Caki2 (cell line): ENCODE measurements at regions not wholly inside any gene's neighbourhood (a gene's known extent, or its start where the extent isn't known, plus 50 kb on each side); places are given as distances from the start of the nearest gene placed in this dataset.

Source experiments
- DNase-seq: peaks from one replicate; pipeline ENCODE4 v3.0.0-alpha.2; 2015; ENCODE audit warnings: low read depth
- in situ Hi-C: cut with HindIII; loops from 2 replicates; pipeline ENCODE4 v1.10.0; 2016; ENCODE audit warnings: low sequenced_read_pairs, low pct_unique_long_range_greater_than_20kb, mixed read lengths

- in situ Hi-C loops, result no loop called here
- no peak for DNase-seq
These were observed 101.4 kb upstream of the TARS1 start for GRCh38 chr5:33339413-33339812.

DNA sequence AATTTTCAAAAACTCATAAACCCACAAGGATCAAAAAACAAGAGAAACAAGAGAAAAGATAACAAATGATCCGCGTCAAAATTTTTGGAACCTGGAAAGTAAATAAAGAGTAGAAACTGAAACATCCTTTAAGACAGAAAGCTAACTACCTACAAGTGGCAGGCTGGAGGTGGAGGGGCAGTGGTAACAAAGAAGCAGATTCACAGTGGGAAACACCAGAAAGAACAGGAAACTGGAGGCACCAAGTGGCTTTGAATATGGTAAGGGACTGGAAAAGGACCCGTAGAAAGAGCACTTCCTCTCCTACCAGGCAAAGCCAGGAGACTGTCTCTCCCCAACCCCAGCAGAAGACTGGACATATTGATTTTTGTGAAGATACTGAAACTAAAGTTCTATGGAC, 100.6 kb upstream of the TARS1 start:
- in situ Hi-C loops, result no loop called here
- no peak for DNase-seq

- in situ Hi-C loops, result no loop called here
These were observed 99.4 kb upstream of the TARS1 start for GRCh38 chr5:33341351-33341750.

DNA sequence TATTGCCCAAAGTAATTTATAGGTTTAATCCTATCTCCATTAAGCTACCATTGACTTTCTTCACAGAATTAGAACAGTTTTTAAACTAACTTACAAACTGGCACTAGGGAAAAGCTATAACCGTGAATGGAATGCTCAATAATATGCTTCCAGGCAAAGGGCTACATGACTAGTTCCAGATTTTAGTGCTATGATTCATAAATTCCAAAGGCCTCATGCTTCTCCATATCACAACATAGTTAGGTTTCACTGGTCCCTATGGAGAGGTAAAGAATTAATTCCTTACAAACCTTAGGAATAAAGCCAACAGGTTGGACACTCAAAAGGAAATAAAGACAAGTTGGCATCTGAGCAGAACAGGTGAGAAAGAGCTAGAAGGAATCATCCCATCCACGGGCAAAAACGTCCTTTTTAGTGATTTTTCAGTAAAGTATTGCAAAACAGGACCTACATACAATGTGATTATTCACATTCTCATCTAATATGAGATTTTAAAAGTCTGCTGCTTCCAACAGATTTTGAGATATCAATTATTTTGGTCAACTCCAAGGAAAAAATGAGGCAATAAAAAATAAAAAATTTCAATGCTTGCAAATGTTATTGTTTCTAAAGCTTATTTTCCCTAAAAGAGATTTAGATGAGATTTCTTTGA, 97.0 kb upstream of the TARS1 start:
- DNase-seq, result no peak
- in situ Hi-C loops, result no loop called here

More at GRCh38 chr5:33341351-33341750, 99.4 kb upstream of the TARS1 start:
- DNase-seq, result no peak

DNA sequence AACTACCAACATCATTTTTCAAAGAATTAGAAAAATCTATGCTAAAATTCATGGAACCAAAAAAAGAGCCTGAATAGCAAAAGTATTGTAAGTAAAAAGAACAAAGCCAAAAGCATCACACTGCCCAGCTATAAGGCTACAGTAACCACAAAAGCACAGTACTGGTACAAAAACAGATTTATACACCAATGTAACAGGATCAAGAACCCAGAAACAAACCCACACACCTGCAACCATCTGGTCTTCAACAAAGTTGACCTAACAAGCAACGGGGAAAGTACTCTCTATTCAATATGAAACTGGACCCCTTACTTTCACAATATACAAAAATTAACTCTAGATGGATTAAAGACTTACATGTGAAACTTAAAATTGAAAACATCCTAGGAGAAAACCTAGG, 94.2 kb upstream of the TARS1 start:
- in situ Hi-C loops, result no loop called here
- no peak for DNase-seq

DNA sequence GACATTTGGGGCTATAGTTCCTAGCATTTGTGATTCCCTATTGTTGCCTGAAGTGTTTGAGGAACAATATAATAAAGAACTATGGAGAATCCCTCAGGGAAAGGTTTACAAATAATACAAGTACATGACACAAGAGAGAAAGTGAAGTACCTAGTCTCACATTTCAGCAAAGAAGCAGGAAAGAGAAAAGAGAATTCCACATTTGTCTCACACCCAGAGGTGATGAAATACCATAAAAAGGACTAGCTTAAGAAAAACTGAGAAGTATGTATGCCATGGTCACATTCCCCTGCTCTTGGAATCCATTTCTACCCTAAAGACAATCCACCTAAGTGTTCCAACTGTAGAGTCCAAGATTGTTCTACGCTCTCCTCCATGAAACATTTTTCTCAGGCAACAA, 79.0 kb upstream of the TARS1 start:
- DNase-seq, result no peak
- in situ Hi-C loops, result no loop called here

DNA sequence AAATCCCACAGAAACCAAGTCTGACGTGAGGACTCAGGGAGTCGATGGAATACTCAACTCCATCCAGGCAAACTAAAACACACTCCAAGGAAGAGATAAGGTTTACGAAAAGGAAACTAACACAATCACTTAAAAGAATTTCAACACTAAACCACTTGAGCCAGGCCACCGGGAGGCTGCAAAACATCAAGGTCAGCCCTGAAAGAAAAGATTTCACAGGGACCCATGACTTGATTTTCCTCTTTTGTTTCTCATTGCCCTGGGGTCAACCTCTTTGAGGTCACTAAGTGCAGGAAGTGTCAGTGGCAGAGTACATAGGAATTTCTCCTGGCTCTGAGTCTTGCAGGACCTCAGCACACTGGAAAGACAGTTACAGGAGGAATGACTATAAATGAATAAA, 77.8 kb upstream of the TARS1 start:
- DNase-seq, result no peak
- in situ Hi-C loops, result no loop called here

DNA sequence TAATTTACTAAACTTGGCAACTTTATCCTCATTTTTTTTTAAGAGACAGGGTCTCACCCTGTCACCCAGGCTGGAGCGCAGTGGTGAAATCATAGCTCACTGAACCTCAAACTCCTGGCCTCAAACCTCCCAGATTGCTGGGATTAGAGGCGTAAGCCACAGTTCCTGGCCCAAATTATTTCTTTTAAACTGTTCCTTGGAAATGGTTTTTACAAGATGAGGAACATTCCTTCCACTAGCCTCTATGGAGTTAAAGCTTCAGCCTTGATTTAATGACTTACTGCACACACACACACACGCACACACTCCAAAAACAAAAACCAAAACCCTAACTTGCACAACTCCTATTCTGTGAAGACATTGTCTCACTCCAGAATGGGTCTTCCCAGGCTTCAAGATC, 77.2 kb upstream of the TARS1 start:
- DNase-seq, result no peak
- in situ Hi-C loops, result no loop called here

- DNase-seq, result no peak
- in situ Hi-C loops, result no loop called here
These were observed 76.4 kb upstream of the TARS1 start for GRCh38 chr5:33364406-33364805.

- in situ Hi-C loops, result no loop called here
- DNase-seq, result no peak
These were observed 73.3 kb upstream of the TARS1 start for GRCh38 chr5:33367416-33367815.

DNA sequence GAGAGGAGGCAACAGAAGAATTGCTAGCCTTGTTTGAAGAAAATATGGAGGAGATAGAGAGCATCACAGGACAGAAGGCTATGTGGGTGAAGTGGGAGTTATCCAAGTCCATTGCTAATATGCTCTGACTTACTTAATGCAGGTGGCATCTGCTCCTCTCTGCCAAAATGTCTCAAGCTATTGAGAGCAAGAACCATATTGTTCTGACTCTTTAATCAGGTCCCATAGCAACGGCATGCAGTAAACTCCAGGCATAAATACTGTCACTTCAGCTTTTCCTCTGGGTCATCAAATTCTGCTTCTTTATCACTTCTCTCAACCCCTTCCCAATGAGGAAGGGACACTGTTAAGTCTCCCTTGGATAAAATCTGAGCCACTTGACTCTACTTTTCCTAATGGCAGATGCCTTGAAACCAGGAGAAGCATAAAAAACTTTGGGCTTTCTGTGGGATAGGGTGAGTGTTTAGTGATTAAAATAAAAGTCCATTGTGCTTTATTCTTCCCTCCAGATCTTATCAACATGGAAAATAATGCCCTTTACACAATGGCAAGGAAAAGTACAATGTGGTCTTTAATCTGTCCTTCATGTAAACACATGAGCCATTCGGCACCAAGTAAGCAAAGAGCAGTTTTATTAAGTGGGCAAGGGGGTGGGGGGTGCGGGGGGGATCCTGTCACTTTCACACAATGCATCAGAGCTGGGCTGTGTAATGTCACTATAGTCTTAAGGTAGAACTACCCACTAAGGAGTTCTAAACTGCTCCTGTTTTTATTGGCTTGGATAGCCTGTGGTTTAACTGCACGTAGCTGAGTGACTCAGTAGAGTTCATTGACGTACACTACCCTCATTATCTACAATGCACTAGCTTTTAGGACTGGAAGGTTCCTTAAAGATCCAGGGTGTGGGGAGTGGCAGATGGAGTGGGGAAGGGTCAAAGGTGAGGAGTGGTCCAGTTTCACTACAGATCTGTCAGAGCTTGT, 71.0 kb upstream of the TARS1 start:
- DNase-seq, result peak; percentile 67
- in situ Hi-C loops, result no loop called here

DNA sequence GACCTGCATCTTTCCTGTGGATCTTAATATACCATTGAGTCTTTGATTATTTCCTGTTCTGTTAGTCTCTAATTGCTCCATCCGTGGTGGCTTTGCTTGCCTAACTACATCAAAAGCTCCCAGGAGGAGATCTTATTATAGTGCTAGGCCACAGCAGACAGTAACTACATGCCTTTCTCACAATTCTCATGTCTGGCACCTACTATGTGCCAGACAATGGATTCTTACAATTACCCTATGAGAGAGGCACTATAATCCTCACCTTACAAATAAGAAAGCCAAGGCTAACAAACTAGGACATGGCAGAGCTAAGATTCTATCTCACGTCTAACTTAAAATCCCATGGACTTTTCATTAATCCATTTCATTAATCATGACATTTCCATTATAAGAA, 70.3 kb upstream of the TARS1 start:
- no peak for DNase-seq
- in situ Hi-C loops, result no loop called here

DNA sequence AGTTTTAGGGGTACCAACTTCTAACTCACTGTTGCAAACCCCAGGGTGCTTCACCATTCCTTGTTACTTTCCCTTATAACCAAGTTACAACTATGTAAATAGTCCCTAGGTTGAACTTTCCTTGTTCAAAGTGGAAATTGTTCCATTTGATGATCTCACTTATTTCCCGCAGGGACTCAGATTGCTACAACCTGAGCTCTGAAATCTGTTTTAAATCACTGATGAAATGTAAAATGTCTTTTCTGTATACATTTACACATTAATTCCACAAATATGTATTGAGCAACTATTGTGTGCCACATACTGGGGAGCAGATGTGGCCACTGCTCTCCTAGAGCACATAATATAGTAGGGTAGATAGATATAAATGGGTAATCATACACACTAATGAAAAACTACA, 69.1 kb upstream of the TARS1 start:
- no peak for DNase-seq
- in situ Hi-C loops, result no loop called here

DNA sequence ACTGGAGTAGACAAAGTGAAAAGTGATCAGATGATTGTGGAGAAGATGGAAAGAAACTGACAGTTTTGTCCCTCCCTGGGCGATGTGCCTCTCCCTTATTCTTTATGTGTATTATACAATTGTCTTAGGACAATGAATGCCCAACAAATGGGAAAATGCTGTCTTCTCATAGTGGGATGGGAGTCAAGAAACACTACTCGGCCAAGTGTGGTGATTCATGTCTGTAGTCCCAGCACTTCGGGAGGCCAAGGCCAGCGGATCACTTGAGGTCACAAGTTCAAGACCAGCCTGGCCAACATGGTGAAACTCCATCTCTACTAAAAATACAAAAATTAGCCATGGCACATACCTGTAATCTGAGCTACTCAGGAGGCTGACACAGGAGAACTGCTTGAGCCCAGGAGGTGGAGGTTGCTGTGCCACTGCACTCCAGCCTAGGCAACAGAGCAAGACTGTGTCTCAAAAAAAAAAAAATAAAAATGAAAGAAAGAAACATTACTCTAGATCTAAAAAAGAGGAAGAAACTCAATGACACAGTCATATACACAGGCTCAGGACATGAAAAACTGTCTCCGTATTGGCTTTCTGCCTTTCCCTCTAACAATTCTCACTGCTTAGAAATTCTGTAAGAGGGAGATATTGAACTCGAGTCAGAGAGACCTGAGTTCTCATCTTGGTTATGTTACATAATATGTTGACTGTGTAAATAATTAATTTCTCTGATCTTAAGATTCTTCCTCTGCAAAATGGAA, 67.9 kb upstream of the TARS1 start:
- in situ Hi-C loops, result no loop called here
- no peak for DNase-seq

DNA sequence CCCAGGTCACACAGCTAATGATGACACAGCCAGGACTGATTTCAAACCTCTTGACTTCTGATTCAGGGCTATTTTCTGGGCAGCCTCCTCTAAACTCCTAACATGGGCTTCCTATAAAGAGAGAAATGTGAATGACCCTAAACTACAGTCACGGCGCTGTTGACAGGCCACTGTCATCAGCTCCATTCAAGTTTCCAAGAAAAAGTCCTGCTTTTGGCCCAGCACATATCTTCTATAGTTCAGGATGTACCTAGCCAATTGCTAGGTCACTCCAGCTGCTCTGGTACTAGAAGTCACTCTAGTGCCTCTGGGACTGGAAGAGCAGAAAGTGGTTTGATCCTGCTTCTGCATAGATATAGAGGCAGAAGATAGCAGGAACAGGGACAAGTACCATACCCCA, 64.9 kb upstream of the TARS1 start:
- in situ Hi-C loops, result no loop called here
- no peak for DNase-seq

DNA sequence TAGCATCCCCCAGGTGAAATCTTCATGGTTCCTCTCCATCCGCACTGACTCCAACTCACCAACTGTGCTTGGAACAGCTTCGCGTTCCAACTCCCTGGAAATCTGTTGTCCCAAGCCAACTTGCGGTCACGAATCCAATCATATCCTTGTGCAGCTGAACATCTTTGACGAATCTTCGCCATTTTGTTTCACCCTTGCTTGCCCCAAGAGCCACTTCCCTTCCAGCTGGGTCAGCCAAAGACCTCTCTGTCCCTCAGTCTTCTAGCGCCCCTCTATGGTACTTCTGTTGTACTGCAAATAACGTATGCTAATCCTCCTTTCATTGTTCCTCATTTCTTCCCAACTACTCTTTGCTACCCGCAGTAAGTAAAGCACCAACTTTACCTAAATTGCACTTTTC, 61.0 kb upstream of the TARS1 start:
- in situ Hi-C loops, result no loop called here
- DNase-seq, result no peak

GRCh38 chr5:33381243-33381642, 59.5 kb upstream of the TARS1 start:
- in situ Hi-C loops, result no loop called here
- DNase-seq, result no peak
